HG03432 (cell line): ENCODE measurements at regions not wholly inside any gene's neighbourhood (a gene's known extent, or its start where the extent isn't known, plus 50 kb on each side); places are given as distances from the start of the nearest gene placed in this dataset.
A peak's percentile ranks its signal among the peaks of the same experiment; 100 is the strongest.
"Not testable (repeated sequence)": the region's sequence is repeated elsewhere in the genome, so short reads cannot be mapped to it uniquely, and the experiment has no call there.

Experiments used
- ATAC-seq: cut with Tn5 transposase; IDR thresholded peaks from one replicate; pipeline ENCODE4 v1.9.1; 2021; ENCODE audit warnings: mild to moderate bottlenecking, moderate library complexity; ENCODE audit not compliant: unreplicated experiment

GRCh38 chr16:21363550-21364223, 85.6 kb upstream of the CRYM start:
- peak; percentile 26 for ATAC-seq

DNA sequence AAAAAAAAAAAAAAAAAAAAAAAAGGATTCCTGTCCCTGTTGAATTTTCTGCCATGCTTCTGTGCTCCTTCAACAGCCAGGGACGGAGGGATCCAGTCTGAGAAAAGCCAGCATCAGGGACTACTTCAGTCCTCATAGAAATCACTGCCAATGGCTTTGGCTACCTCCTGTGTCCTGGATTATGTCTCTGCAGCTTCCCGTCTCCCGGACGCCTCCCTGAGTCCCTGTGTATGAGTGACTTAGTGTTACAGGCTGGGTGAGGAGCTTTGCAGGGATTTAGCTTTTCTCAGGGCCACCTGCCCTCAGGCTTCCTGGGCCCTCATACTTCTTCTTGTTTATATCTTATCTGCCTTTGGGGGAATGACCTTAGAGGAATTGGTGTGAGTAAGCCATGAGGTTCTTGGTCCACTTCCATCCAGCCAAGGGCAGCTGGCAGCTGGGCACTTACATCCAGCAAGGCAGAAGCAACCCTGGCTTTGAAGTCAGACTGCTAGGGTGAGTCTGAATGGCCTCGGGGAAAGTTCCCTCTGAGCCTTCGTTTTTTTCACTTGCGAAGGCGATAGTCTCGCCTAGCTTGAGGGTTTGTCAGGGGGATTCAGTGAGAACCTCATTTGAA, 83.6 kb upstream of the CRYM start:
- ATAC-seq = not testable (repeated sequence)

DNA sequence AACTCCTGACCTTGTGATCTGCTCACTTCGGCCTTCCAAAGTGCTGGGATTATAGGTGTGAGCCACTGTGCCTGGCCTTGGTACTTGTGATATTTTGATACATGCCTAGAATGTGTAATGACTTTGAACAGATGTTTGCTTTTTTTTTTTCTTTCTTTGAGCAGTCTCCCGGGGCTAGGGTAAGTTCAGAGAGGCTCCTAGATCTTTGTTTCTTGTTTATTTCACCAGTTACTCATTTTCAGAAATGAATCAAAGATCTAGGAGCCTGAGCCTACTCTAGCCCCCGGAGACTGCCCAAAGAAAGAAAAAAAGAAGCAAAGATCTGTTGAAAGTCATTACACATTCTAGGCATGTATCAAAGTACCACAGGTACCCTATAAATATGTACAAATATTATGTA, 83.0 kb upstream of the CRYM start:
- not testable (repeated sequence) for ATAC-seq

DNA sequence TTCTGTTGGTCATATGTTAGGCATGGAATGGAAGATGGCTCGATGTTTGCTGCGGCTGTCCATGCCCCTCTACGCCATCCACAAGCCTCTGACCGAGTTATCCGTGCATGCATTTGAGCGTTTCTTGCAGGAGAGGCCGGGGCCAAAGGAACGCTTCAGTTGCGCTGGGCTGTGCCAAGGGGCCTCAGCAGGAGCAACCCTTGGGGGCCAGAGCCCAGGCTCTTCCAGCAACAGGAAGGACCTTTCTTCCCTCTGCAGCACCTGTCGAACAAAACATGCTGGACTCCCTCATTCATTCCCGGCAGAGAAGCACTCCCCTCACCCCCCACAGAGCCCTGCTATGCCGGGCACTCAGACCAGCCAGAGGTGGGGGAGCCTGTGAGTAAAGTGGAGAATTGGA, 81.4 kb upstream of the CRYM start:
- peak; percentile 8 for ATAC-seq

DNA sequence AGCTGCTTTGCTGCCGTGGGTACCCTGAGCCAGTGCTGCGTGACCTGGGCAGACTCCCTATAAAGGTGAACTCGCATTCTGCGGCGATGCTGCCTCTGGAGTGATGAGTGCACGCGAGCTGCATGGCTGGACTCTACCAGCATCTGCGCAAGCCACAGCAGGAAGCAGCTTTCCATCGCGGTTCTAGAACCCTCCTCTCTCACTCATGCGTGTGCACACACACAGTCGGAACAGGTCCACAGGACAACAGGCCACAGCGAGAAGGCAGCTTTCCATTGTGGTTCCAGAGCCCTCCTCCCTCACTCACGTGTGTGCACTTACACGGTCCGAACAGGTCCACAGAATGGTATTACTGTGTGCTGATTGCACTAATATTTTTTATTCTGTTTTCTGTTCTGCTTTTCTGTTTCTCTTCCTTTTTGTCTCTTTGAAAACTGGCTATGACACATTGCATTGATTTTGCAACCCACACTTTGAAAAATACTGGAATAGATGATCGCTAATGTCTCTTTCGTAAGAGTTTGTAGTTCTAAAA, 80.2 kb upstream of the CRYM start:
- ATAC-seq = peak; percentile 56

DNA sequence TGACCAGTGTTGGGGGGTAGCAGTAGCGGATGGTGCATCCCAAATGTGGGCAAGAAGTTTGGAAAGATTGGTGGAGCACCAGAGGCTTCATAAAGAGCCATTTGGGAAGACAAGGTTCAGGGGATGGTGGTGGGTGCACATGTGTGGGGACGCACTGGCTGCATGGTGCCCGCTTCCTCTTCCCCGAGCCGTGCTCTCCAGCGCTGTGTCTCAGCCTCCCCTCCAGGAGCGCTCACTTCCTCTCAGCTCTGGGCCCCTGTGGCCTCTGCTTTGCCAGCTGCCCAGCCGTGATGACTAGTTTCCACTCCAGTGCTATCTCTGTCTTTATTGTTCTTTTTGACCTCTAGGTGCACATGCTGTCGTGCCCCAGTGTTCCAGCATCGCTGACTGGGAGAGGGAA, 78.2 kb upstream of the CRYM start:
- peak; percentile 20 for ATAC-seq

DNA sequence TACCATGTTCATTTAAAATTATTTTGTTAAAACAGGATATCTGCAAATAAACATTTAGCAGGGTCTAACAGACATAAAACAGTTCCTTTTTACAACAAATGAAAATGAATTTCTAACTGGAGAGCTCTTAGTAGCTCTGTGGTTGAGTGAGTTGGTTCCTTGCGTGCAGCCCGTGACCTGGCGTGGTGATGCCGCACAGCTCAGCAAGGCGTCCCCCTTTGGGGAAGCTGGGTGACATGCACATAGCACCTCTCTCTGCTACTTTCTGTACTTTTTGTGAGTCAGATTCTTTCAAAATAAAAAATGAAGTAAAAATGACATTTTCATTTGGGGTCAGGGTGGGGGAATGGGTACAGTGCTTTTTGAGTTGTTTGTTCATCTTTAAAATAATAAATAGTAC, 73.3 kb upstream of the CRYM start:
- not testable (repeated sequence) for ATAC-seq

- not testable (repeated sequence) for ATAC-seq
Measured at GRCh38 chr16:21350851-21351250, 72.8 kb upstream of the CRYM start.

- not testable (repeated sequence) for ATAC-seq
Measured at GRCh38 chr16:21349336-21349735, 71.2 kb upstream of the CRYM start.

GRCh38 chr16:21348815-21349214, 70.7 kb upstream of the CRYM start:
- ATAC-seq = not testable (repeated sequence)

GRCh38 chr16:21347538-21347937, 69.4 kb upstream of the CRYM start:
- not testable (repeated sequence) for ATAC-seq

DNA sequence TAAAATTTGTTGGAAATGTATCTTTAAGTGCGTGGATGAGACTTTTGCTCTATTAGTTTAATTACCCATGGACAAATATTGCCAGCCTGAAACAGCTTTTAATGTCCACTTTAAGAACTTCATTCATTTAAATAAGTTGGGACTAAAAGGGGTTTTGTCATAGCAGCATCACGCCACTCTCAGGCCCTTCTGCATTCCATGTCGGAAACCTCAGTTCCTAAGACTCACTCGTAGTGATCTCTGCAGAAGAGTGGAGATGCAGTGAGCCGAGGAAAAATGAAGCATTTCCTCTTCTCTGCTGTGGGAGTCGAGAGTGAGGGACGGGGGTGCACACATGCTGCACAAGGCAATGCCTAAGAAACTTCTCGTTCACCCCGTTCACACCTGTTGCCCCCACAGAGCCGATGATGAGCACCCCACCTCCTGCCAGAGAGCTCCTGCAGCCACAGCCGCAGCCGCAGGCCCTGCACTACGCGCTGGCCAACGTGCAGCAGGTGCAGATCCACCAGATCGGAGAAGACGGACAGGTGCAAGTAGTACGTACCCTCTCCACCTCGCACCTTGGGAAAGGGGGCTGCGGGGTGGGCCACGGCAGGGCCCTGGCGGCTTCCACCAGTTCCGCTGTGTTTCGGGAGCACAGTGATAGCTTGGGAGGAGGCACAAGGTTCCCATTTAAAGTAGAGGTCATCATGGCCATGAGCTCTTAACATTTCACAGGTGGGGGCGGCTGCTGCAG, 68.8 kb upstream of the CRYM start:
- not testable (repeated sequence) for ATAC-seq

- not testable (repeated sequence) for ATAC-seq
Measured at GRCh38 chr16:21344361-21344912, 66.3 kb upstream of the CRYM start.

- ATAC-seq = no peak
Measured at GRCh38 chr16:21341101-21341500, 63.0 kb upstream of the CRYM start.

DNA sequence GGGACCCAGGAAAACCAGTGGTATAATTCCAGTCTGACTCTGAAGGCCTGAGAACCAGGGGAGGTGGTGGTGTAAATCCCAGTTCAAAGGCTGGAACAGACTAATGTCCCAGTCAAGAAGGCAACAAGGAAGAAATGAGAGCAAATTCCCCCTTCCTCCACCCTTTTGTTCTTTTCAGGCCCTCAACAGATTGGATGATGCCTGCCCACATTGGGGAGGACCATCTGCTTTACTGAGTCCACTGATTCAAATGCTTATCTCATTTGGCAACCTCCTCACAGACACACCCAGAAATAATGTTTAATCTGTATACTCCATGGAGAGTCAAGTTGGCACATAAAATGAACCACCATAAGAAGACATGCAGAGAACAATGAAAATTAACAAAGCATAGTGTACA, 61.9 kb upstream of the CRYM start:
- no peak for ATAC-seq

GRCh38 chr16:21339269-21339641, 61.2 kb upstream of the CRYM start:
- ATAC-seq = no peak

GRCh38 chr16:21338537-21339268, 60.6 kb upstream of the CRYM start:
- ATAC-seq = no peak

GRCh38 chr16:21336231-21336630, 58.1 kb upstream of the CRYM start:
- ATAC-seq = no peak

DNA sequence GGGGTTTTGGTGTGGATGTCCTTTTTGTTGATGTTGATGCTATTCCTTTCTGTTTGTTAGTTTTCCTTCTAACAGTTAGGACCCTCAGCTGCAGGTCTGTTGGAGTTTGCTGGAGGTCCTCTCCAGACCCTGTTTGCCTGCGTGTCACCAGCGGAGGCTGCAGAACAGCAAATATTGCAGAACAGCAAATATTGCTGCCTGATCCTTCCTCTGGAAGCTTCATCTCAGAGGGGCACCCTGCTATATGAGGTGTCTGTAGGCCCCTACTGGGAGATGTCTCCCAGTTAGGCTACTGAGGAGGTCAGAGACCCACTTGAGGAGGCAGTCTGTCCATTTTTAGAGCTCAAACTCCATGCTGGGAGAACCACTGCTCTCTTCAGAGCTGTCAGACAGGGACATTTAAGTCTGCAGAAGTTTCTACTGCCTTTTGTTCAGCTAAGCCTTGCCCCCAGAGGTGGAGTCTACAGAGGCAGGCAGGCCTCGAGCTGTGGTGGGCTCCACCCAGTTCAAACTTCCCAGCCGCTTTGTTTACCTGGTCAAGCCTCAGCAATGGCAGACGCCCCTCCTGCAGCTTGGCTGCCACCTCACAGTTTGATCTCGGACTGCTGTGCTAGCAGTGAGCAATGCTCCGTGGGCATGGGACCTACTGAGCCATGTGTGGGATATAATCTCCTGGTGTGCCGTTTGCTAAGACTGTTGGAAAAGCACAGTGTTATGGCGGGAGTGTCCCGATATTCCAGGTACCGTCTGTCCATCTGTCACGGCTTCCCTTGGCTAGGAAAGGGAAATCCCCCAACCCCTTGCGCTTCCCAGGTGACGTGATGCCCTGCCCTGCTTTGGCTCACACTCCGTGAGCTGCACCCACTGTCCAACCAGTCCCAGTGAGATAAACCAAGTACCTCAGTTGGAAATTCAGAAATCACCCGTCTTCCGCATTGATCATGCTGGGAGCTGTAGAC, 56.4 kb upstream of the CRYM start:
- ATAC-seq = not testable (repeated sequence)

GRCh38 chr16:21333683-21334082, 55.6 kb upstream of the CRYM start:
- ATAC-seq = not testable (repeated sequence)
